ENCODE measurements at regions not wholly inside any gene's neighbourhood (a gene's known extent, or its start where the extent isn't known, plus 50 kb on each side); places are given as distances from the start of the nearest gene placed in this dataset.

- Histone ChIP-seq H2BK12ac (ENCODE audit: low read depth, low read length) (no peak overlapping the region), H3K4ac (replicated peaks; ENCODE audit: insufficient read length, low read depth, low read length) (no peak overlapping the region), H4K8ac (ENCODE audit: extremely low read depth, insufficient read depth, low read length) (no peak overlapping the region), H2BK5ac (ENCODE audit: low read depth, low read length) (no peak overlapping the region), H3K79me1 (ENCODE audit: low read depth, low read length) (no peaks in the 10 kb centered on the region), H3K4me2 (ENCODE audit: insufficient read depth in 1 of 2, low read depth in 2 of 2, low read length in 2 of 2) (no peak overlapping the region), H3K9me3 (ENCODE audit: insufficient read depth in 2 of 2, low read depth in 1 of 2, low read length in 1 of 2) (no peaks in the 10 kb centered on the region), H3K56ac (replicated peaks; ENCODE audit: insufficient read length, low read depth, low read length) (no peak overlapping the region), H3K4me3 (ENCODE audit: extremely low read depth in 1 of 4, insufficient read depth in 2 of 4, low read depth in 3 of 4, low read length in 4 of 4) (no peak overlapping the region), H3K27ac (ENCODE audit: low read depth, low read length) (no peak overlapping the region), H3K27me3 (replicated peaks in 1 of 4; ENCODE audit: control insufficient read depth in 3 of 4, extremely low read depth in 1 of 4, insufficient read depth in 3 of 4, low read length in 3 of 4) (no peaks in the 10 kb centered on the region), H2BK15ac (ENCODE audit: low read length) (no peak overlapping the region), H4K5ac (ENCODE audit: insufficient read length, low read depth, low read length) (no peak overlapping the region), H3K23ac (ENCODE audit: insufficient read length) (no peak overlapping the region), H4K20me1 (replicated peaks in 1 of 2; ENCODE audit: control insufficient read depth in 1 of 2, insufficient read depth in 2 of 2, low read length in 2 of 2) (no peaks in the 10 kb centered on the region), H3K14ac (ENCODE audit: insufficient read length) (no peak overlapping the region), H2BK120ac (replicated peaks; ENCODE audit: low read depth, low read length) (no peak overlapping the region), H3K23me2 (ENCODE audit: low read depth, low read length) (no peaks in the 10 kb centered on the region), H3K18ac (ENCODE audit: extremely low read depth, low read length) (no peak overlapping the region), H3K36me3 (ENCODE audit: control insufficient read depth in 2 of 4, insufficient read depth in 4 of 4, low read length in 3 of 4) (no peaks in the 10 kb centered on the region), H2BK20ac (ENCODE audit: low read length) (no peak overlapping the region), H2AFZ (ENCODE audit: low read length) (no peak overlapping the region), H2AK5ac (ENCODE audit: low read depth, low read length) (no peak overlapping the region), H3K9ac (replicated peaks in 1 of 4; ENCODE audit: extremely low read depth in 1 of 4, low read depth in 3 of 4, low read length in 3 of 4) (no peak overlapping the region), H3K4me1 (replicated peaks in 1 of 4; ENCODE audit: control insufficient read depth in 3 of 4, insufficient read depth in 4 of 4, low read length in 3 of 4) (no peaks in the 10 kb centered on the region), H3K79me2 (ENCODE audit: control insufficient read depth in 1 of 2, insufficient read depth in 2 of 2, low read length in 2 of 2) (no peaks in the 10 kb centered on the region), H4K91ac (replicated peaks; ENCODE audit: insufficient read length, low read length) (no peak overlapping the region)
- ChIA-PET POLR2A (ENCODE audit: partially characterized antibody) (no interaction called here), CTCF (ENCODE audit: partially characterized antibody) (no interaction called here)
- WGBS, 2 experiments (ENCODE audit: extremely low coverage in 1 of 2, insufficient coverage in 1 of 2, insufficient read length in 1 of 2, insufficient replicate concordance in 2 of 2, low coverage in 1 of 2, low lambda C conversion rate in 2 of 2, missing lambda C conversion rate in 1 of 2), result 92% methylated on average over 4 of the region's 4 CpGs; no CpG with 5 or more reads in 1 of the 2 experiments
- TF ChIP-seq YY1 (IDR thresholded peaks at IDR 0.05; ENCODE audit: low read depth, low read length) (no peak), CHD1 (IDR thresholded peaks at IDR 0.05; ENCODE audit: low read depth, low read length) (no peak), TAF1 (IDR thresholded peaks at IDR 0.05; ENCODE audit: low read depth, low read length) (no peak), TAF7 (optimal IDR thresholded peaks at IDR 0.05; ENCODE audit: borderline replicate concordance, low read depth, low read length) (no peak)
- no peak for DNase-seq (ENCODE audit: low read depth in 1 of 2, low spot score in 2 of 2)
- FAIRE-seq, result no peak
Observed at GRCh38 chr2:211170843-211171242, 614.4 kb downstream of the CPS1 start.
